ENCODE measurements at regions not wholly inside any gene's neighbourhood (a gene's known extent, or its start where the extent isn't known, plus 50 kb on each side); places are given as distances from the start of the nearest gene placed in this dataset.

DNA sequence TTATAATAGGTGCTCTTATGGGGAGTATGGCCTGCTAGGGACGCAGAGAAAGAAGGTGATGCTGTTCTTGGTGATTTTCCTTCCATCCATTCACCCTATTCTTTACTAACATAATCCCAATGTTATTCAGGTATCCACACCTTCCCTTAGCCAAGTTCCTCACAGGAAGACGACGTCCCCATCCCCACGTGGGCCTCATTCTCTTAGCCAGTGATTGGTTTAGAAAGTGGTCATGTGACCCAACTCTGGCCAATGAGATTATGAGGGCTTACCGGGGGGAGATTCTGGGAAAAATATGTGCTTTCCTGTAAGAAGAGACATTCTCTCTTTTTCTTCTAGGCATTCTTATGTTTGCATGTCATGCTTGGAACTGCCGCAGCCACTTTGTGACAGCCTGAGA lies 474.7 kb downstream of the HAPSTR1 start:
- TF ChIP-seq GATA3 (IDR thresholded peaks at IDR 0.05; ENCODE audit: low read depth, low read length) (no peak), GATA2 (IDR thresholded peaks at IDR 0.05; ENCODE audit: low read depth, low read length) (no peak)

Measured in SH-SY5Y (cell line).